MM.1S (cell line): ENCODE measurements at regions not wholly inside any gene's neighbourhood (a gene's known extent, or its start where the extent isn't known, plus 50 kb on each side); places are given as distances from the start of the nearest gene placed in this dataset.

Experiments used
- DNase-seq: peaks from one replicate; pipeline ENCODE4 v3.0.0-alpha.2; 2015
- H2AFZ ChIP-seq: fragments of 300-600 bp; sonication (generic); 2 replicates; pipeline ENCODE4 v1.6.0; 2016; ENCODE audit warnings: antibody characterized with exemption, low read length
- H3F3A ChIP-seq: fragments of 300-600 bp; sonication (generic); 2 replicates; pipeline ENCODE4 v1.6.1; 2016; ENCODE audit warnings: mild to moderate bottlenecking, antibody characterized with exemption, low read length, moderate library complexity, mixed read lengths; ENCODE audit not compliant: insufficient read depth
- H3K27ac ChIP-seq: fragments of 300-600 bp; sonication (generic); 2 replicates; pipeline ENCODE4 v1.5.1; 2016; ENCODE audit warnings: mild to moderate bottlenecking, low read length
- H3K27me3 ChIP-seq: fragments of 300-600 bp; sonication (generic); replicated peaks from 2 replicates; pipeline ENCODE4 v1.6.0; 2016; ENCODE audit warnings: low read length; ENCODE audit not compliant: insufficient read depth
- H3K36me3 ChIP-seq: fragments of 300-600 bp; sonication (generic); replicated peaks from 2 replicates; pipeline ENCODE4 v1.6.1; 2016; ENCODE audit warnings: mild to moderate bottlenecking, low read length, mixed read lengths; ENCODE audit not compliant: insufficient read depth
- H3K4me1 ChIP-seq: fragments of 300-600 bp; sonication (generic); 2 replicates; pipeline ENCODE4 v1.6.1; 2016; ENCODE audit warnings: low read length, mixed read lengths
- H3K4me2 ChIP-seq: fragments of 300-600 bp; sonication (generic); 2 replicates; pipeline ENCODE4 v1.6.0; 2016; ENCODE audit warnings: low read depth, low read length
- H3K4me3 ChIP-seq: fragments of 300-600 bp; sonication (generic); 2 replicates; pipeline ENCODE4 v1.5.1; 2016; ENCODE audit warnings: low read length, mixed read lengths
- H3K79me2 ChIP-seq: fragments of 300-600 bp; sonication (generic); 2 replicates; pipeline ENCODE4 v1.6.1; 2016; ENCODE audit warnings: mixed run types, low read length, mixed read lengths
- H3K9ac ChIP-seq: fragments of 300-600 bp; sonication (generic); 2 replicates; pipeline ENCODE4 v1.6.1; 2016; ENCODE audit warnings: low read length, mixed read lengths
- H3K9me2 ChIP-seq: fragments of 300-600 bp; sonication (generic); replicated peaks from 2 replicates; pipeline ENCODE4 v1.6.1; 2016; ENCODE audit warnings: mild to moderate bottlenecking, low read length, mixed read lengths; ENCODE audit not compliant: insufficient read depth
- H3K9me3 ChIP-seq: fragments of 300-600 bp; sonication (generic); replicated peaks from 2 replicates; pipeline ENCODE4 v1.6.1; 2016; ENCODE audit warnings: mild to moderate bottlenecking, low read length, mixed read lengths; ENCODE audit not compliant: insufficient read depth
- H4K20me1 ChIP-seq: fragments of 300-600 bp; sonication (generic); 2 replicates; pipeline ENCODE4 v1.6.1; 2016; ENCODE audit warnings: mild to moderate bottlenecking, low read length, moderate library complexity, mixed read lengths; ENCODE audit not compliant: insufficient read depth
- CTCF ChIP-seq: fragments of 300-600 bp; sonication (generic); IDR thresholded peaks from 2 replicates; pipeline ENCODE4 v1.5.1; 2016; ENCODE audit warnings: antibody characterized with exemption, low read length, mixed read lengths
- EZH2 ChIP-seq: fragments of 300-600 bp; sonication (generic); optimal IDR thresholded peaks from 2 replicates; pipeline ENCODE3; 2017; ENCODE audit warnings: low read depth, mild to moderate bottlenecking, antibody characterized with exemption, low read length, mixed read lengths
- EZH2phosphoT487 ChIP-seq: fragments of 300-600 bp; sonication (generic); IDR thresholded peaks from 2 replicates; pipeline ENCODE4 v1.6.1; 2018; ENCODE audit warnings: antibody characterized with exemption, low read length

GRCh38 chr4:24007860-24008261 lies 118.0 kb upstream of the PPARGC1A start:
- H2AFZ ChIP-seq = no peak overlapping the region
- H3K4me2 ChIP-seq = no peak overlapping the region
- H3K27ac ChIP-seq = no peak overlapping the region
- no peak for DNase-seq
- H4K20me1 ChIP-seq = no peaks in the 10 kb centered on the region
- H3K4me3 ChIP-seq = no peak overlapping the region
- no peaks in the 10 kb centered on the region for H3K27me3 ChIP-seq
- H3K36me3 ChIP-seq = no peaks in the 10 kb centered on the region
- H3K9me2 ChIP-seq = no peaks in the 10 kb centered on the region
- H3K9me3 ChIP-seq = no peaks in the 10 kb centered on the region
- H3K9ac ChIP-seq = no peak overlapping the region
- H3F3A ChIP-seq = no peaks in the 10 kb centered on the region
- H3K4me1 ChIP-seq = no peaks in the 10 kb centered on the region
- no peak for TF ChIP-seq EZH2
- no peak for TF ChIP-seq CTCF
- H3K79me2 ChIP-seq = no peaks in the 10 kb centered on the region

- H3K27ac ChIP-seq = no peak overlapping the region
- H3K36me3 ChIP-seq = no peaks in the 10 kb centered on the region
- H4K20me1 ChIP-seq = no peaks in the 10 kb centered on the region
- TF ChIP-seq EZH2 (no peak), EZH2phosphoT487 (no peak), CTCF (no peak)
- H3K4me2 ChIP-seq = no peak overlapping the region
- DNase-seq = no peak
- H3K9me2 ChIP-seq = no peaks in the 10 kb centered on the region
- no peaks in the 10 kb centered on the region for H3F3A ChIP-seq
- H3K27me3 ChIP-seq = no peaks in the 10 kb centered on the region
- H3K9me3 ChIP-seq = no peaks in the 10 kb centered on the region
- no peaks in the 10 kb centered on the region for H3K4me1 ChIP-seq
- H3K9ac ChIP-seq = no peak overlapping the region
- no peaks in the 10 kb centered on the region for H3K79me2 ChIP-seq
- H3K4me3 ChIP-seq = no peak overlapping the region
- no peak overlapping the region for H2AFZ ChIP-seq
Observed at GRCh38 chr4:24006269-24006668, 116.4 kb upstream of the PPARGC1A start.

DNA sequence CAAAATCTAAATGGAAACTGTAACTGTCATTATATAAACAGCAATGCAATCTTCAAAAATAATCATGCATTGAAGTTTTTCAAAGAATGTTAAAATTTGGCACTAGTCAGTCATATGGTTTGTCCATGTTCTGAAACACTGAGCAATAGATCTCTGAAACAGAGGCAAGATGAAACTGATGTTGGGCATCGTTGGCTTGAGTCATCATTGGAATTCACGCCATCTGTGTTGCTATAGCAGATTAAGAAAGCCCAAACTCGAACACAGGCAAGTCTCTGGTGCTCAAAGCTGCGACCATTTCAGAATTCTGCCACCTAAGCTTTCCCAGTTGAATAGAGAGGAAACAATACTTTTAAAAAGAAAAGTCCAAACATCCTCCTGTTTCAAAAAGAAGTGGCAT lies 114.1 kb upstream of the PPARGC1A start:
- no peaks in the 10 kb centered on the region for H3K27me3 ChIP-seq
- no peaks in the 10 kb centered on the region for H3K36me3 ChIP-seq
- H3K27ac ChIP-seq = no peak overlapping the region
- H3F3A ChIP-seq = no peaks in the 10 kb centered on the region
- no peaks in the 10 kb centered on the region for H3K9me2 ChIP-seq
- no peaks in the 10 kb centered on the region for H4K20me1 ChIP-seq
- no peak overlapping the region for H3K4me3 ChIP-seq
- no peaks in the 10 kb centered on the region for H3K79me2 ChIP-seq
- H2AFZ ChIP-seq = no peak overlapping the region
- H3K4me2 ChIP-seq = no peak overlapping the region
- H3K4me1 ChIP-seq = no peaks in the 10 kb centered on the region
- no peaks in the 10 kb centered on the region for H3K9me3 ChIP-seq
- no peak for DNase-seq
- no peak for TF ChIP-seq EZH2phosphoT487
- no peak for TF ChIP-seq EZH2
- TF ChIP-seq CTCF = no peak
- H3K9ac ChIP-seq = no peak overlapping the region
